ENCODE measurements at regions not wholly inside any gene's neighbourhood (a gene's known extent, or its start where the extent isn't known, plus 50 kb on each side); places are given as distances from the start of the nearest gene placed in this dataset.
"Not testable (repeated sequence)": the region's sequence is repeated elsewhere in the genome, so short reads cannot be mapped to it uniquely, and the experiment has no call there.

GRCh38 chr7:110421490-110422241, 669.3 kb upstream of the LRRN3 start:
- no peak for DNase-seq

GRCh38 chr7:110432061-110432553, 658.8 kb upstream of the LRRN3 start:
- no peak for DNase-seq

GRCh38 chr7:110438926-110439325, 652.0 kb upstream of the LRRN3 start:
- DNase-seq, result not testable (repeated sequence)

GRCh38 chr7:110442381-110442837, 648.5 kb upstream of the LRRN3 start:
- peak; percentile 12 for DNase-seq

GRCh38 chr7:110446658-110447057, 644.3 kb upstream of the LRRN3 start:
- no peak for DNase-seq

GRCh38 chr7:110448918-110449317, 642.0 kb upstream of the LRRN3 start:
- DNase-seq, result no peak

- no peak for DNase-seq
Observed at GRCh38 chr7:110454713-110455112, 636.2 kb upstream of the LRRN3 start.

- no peak for DNase-seq
Observed at GRCh38 chr7:110461621-110462020, 629.3 kb upstream of the LRRN3 start.

- no peak for DNase-seq
Observed at GRCh38 chr7:110470420-110470819, 620.5 kb upstream of the LRRN3 start.

GRCh38 chr7:110472419-110472818, 618.5 kb upstream of the LRRN3 start:
- DNase-seq, result not testable (repeated sequence)

- DNase-seq, result no peak
Observed at GRCh38 chr7:110480964-110481363, 610.0 kb upstream of the LRRN3 start.

GRCh38 chr7:110483553-110483952, 607.4 kb upstream of the LRRN3 start:
- no peak for DNase-seq

- no peak for DNase-seq
Observed at GRCh38 chr7:110484356-110484755, 606.6 kb upstream of the LRRN3 start.

GRCh38 chr7:110486549-110486948, 604.4 kb upstream of the LRRN3 start:
- DNase-seq, result no peak

- no peak for DNase-seq
Observed at GRCh38 chr7:110502888-110503465, 588.0 kb upstream of the LRRN3 start.

GRCh38 chr7:110507369-110507768, 583.6 kb upstream of the LRRN3 start:
- DNase-seq, result no peak

- no peak for DNase-seq
Observed at GRCh38 chr7:110507832-110508231, 583.1 kb upstream of the LRRN3 start.

- DNase-seq, result not testable (repeated sequence)
Observed at GRCh38 chr7:110514975-110515551, 575.9 kb upstream of the LRRN3 start.

- DNase-seq, result no peak
Observed at GRCh38 chr7:110519851-110520250, 571.1 kb upstream of the LRRN3 start.

- DNase-seq, result no peak
Observed at GRCh38 chr7:110521357-110521911, 569.5 kb upstream of the LRRN3 start.

GRCh38 chr7:110522061-110522760, 568.7 kb upstream of the LRRN3 start:
- DNase-seq, result no peak

- DNase-seq, result peak; percentile 46
Observed at GRCh38 chr7:110522761-110523200, 568.1 kb upstream of the LRRN3 start.

- DNase-seq, result no peak
Observed at GRCh38 chr7:110529175-110529574, 561.8 kb upstream of the LRRN3 start.
